A549 (cell line): ENCODE measurements at regions not wholly inside any gene's neighbourhood (a gene's known extent, or its start where the extent isn't known, plus 50 kb on each side); places are given as distances from the start of the nearest gene placed in this dataset.

Source experiments
- EP300 ChIP-seq, 2 experiments: fragments of >200 bp; sonication (Bioruptor Twin); formaldehyde crosslinking; IDR thresholded peaks; 2 replicates in 1 of 2; 3 replicates in 1 of 2; pipeline ENCODE4 v1.6.1; 2016 to 2017
- HOXA7 ChIP-seq: fragments of 250-450 bp; sonication (Bioruptor Pico); IDR thresholded peaks from 2 replicates; pipeline ENCODE4 v1.5.0; 2020; ENCODE audit warnings: mild to moderate bottlenecking, moderate library complexity
- MYC ChIP-seq: IDR thresholded peaks from 2 replicates; pipeline ENCODE4 v1.6.1; 2012; ENCODE audit warnings: mild to moderate bottlenecking, inconsistent platforms, low read length, improper control_type of control experiment, borderline replicate concordance
- NR3C1 ChIP-seq: fragments of >200 bp; sonication (Bioruptor Twin); formaldehyde crosslinking; IDR thresholded peaks from 3 replicates; pipeline ENCODE4 v1.6.1; 2017
- RAD21 ChIP-seq, 2 experiments: fragments of >200 bp in 1 of 2; sonication (Bioruptor Twin) in 1 of 2; formaldehyde crosslinking in 1 of 2; IDR thresholded peaks in 1 of 2; conservative IDR thresholded peaks in 1 of 2; 2 replicates in 1 of 2; 3 replicates in 1 of 2; pipeline ENCODE4 v1.6.1; 2012 to 2018; ENCODE audit warnings: inconsistent platforms in 1 of 2
- RNF2 ChIP-seq: fragments of 200-600 bp; sonication (generic); IDR thresholded peaks from 2 replicates; pipeline ENCODE4 v1.6.1; 2016; ENCODE audit warnings: low read depth, mild to moderate bottlenecking, antibody characterized with exemption, moderate library complexity, borderline replicate concordance
- TFCP2L1 ChIP-seq: fragments of 250-450 bp; sonication (Bioruptor Pico); IDR thresholded peaks from 2 replicates; pipeline ENCODE4 v1.5.0; 2021; ENCODE audit warnings: mild to moderate bottlenecking
- TF ChIP-seq, protein P1 (sequence below): fragments of >200 bp; sonication (Bioruptor Twin); formaldehyde crosslinking; IDR thresholded peaks from 3 replicates; pipeline ENCODE4 v1.5.1; 2016

- TF ChIP-seq EP300 (IDR thresholded peaks at IDR 0.05) = no peak
- TF ChIP-seq TFCP2L1 (CRISPR knock-in tag) = no peak
- TF ChIP-seq, protein P1, sequence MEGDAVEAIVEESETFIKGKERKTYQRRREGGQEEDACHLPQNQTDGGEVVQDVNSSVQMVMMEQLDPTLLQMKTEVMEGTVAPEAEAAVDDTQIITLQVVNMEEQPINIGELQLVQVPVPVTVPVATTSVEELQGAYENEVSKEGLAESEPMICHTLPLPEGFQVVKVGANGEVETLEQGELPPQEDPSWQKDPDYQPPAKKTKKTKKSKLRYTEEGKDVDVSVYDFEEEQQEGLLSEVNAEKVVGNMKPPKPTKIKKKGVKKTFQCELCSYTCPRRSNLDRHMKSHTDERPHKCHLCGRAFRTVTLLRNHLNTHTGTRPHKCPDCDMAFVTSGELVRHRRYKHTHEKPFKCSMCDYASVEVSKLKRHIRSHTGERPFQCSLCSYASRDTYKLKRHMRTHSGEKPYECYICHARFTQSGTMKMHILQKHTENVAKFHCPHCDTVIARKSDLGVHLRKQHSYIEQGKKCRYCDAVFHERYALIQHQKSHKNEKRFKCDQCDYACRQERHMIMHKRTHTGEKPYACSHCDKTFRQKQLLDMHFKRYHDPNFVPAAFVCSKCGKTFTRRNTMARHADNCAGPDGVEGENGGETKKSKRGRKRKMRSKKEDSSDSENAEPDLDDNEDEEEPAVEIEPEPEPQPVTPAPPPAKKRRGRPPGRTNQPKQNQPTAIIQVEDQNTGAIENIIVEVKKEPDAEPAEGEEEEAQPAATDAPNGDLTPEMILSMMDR = no peak
- TF ChIP-seq RAD21 (conservative IDR thresholded peaks at IDR 0.05 in 1 of 2, IDR thresholded peaks at IDR 0.05 in 1 of 2) = no peak
- TF ChIP-seq MYC = no peak
- no peak for TF ChIP-seq HOXA7
- TF ChIP-seq NR3C1 = no peak
- no peak for TF ChIP-seq RNF2
These were observed 207.1 kb upstream of the PCDH18 start for GRCh38 chr4:137739391-137739790.
